ENCODE measurements at regions not wholly inside any gene's neighbourhood (a gene's known extent, or its start where the extent isn't known, plus 50 kb on each side); places are given as distances from the start of the nearest gene placed in this dataset.

GRCh38 chr4:153076861-153077260, 127.4 kb upstream of the TRIM2 start:
- DNase-seq (ENCODE audit: low read depth) = no peak

- DNase-seq (ENCODE audit: low read depth) = no peak
Observed at GRCh38 chr4:153079857-153080391, 124.3 kb upstream of the TRIM2 start.

GRCh38 chr4:153081006-153081580, 123.2 kb upstream of the TRIM2 start:
- DNase-seq (ENCODE audit: low read depth) = no peak

- DNase-seq (ENCODE audit: low read depth) = no peak
Observed at GRCh38 chr4:153081693-153082092, 122.5 kb upstream of the TRIM2 start.

GRCh38 chr4:153082322-153083301, 121.6 kb upstream of the TRIM2 start:
- DNase-seq (ENCODE audit: low read depth) = no peak

- peak; percentile 19 for DNase-seq (ENCODE audit: low read depth)
Observed at GRCh38 chr4:153083447-153083947, 120.7 kb upstream of the TRIM2 start.

GRCh38 chr4:153084224-153084979, 119.8 kb upstream of the TRIM2 start:
- DNase-seq (ENCODE audit: low read depth) = no peak

GRCh38 chr4:153084980-153085630, 119.1 kb upstream of the TRIM2 start:
- peak; percentile 81 for DNase-seq (ENCODE audit: low read depth)

- DNase-seq (ENCODE audit: low read depth) = no peak
Observed at GRCh38 chr4:153087671-153088194, 116.5 kb upstream of the TRIM2 start.

GRCh38 chr4:153089742-153090141, 114.5 kb upstream of the TRIM2 start:
- DNase-seq (ENCODE audit: low read depth) = no peak

- no peak for DNase-seq (ENCODE audit: low read depth)
Observed at GRCh38 chr4:153090181-153090580, 114.1 kb upstream of the TRIM2 start.

- no peak for DNase-seq (ENCODE audit: low read depth)
Observed at GRCh38 chr4:153090670-153091385, 113.4 kb upstream of the TRIM2 start.

- no peak for DNase-seq (ENCODE audit: low read depth)
Observed at GRCh38 chr4:153093396-153093795, 110.8 kb upstream of the TRIM2 start.

GRCh38 chr4:153093802-153094201, 110.4 kb upstream of the TRIM2 start:
- DNase-seq (ENCODE audit: low read depth) = no peak

GRCh38 chr4:153094435-153094834, 109.8 kb upstream of the TRIM2 start:
- DNase-seq (ENCODE audit: low read depth) = no peak

GRCh38 chr4:153095448-153096204, 108.6 kb upstream of the TRIM2 start:
- DNase-seq (ENCODE audit: low read depth) = no peak

GRCh38 chr4:153096344-153096743, 107.9 kb upstream of the TRIM2 start:
- DNase-seq (ENCODE audit: low read depth) = no peak

GRCh38 chr4:153098427-153098826, 105.8 kb upstream of the TRIM2 start:
- no peak for DNase-seq (ENCODE audit: low read depth)

- DNase-seq (ENCODE audit: low read depth) = no peak
Observed at GRCh38 chr4:153099391-153100140, 104.7 kb upstream of the TRIM2 start.

Measured in stimulated activated CD8-positive, alpha-beta memory T cell treated with anti-CD3 and anti-CD28 coated beads, Interleukin-4, amount 100 ng/mL, for 24 hours (primary cell).